ENCODE measurements at regions not wholly inside any gene's neighbourhood (a gene's known extent, or its start where the extent isn't known, plus 50 kb on each side); places are given as distances from the start of the nearest gene placed in this dataset.

- Mint-ChIP-seq H3K9me3 (peaks cover 7% of the 10 kb centered on the region), H3K36me3 (ENCODE audit: insufficient read depth) (no peaks in the 10 kb centered on the region), H3K27me3 (no peaks in the 10 kb centered on the region), H3K27ac (ENCODE audit: low read depth) (no peak overlapping the region), H3K4me1 (peaks cover 12% of the 10 kb centered on the region), H3K4me3 (no peak overlapping the region)
- ATAC-seq (replicated peaks; ENCODE audit: extremely low read depth, poor library complexity, severe bottlenecking) = no peak
- DNase-seq (ENCODE audit: low spot score in 2 of 2) = no peak
Measured at GRCh38 chr11:72497731-72498130, 63.4 kb upstream of the CLPB start.

DNA sequence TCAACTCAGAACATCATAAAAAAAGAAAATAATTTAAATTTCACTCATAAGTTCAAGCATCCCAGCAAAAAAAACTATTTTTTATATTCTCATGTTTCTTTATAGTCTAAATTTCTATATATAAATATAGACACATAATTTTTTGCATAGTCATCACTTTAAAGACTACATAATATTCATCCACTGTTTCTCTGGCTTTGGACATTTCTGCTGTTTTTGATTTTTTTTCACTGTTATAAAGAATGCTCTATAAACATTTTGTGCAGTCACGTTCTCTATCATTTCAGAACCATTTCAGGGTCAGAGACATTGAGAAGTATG is 59.7 kb upstream of the CLPB start:
- no peak for DNase-seq (ENCODE audit: low spot score in 2 of 2)
- Mint-ChIP-seq H3K4me1 (peaks cover 12% of the 10 kb centered on the region), H3K9me3 (no peaks in the 10 kb centered on the region), H3K27ac (ENCODE audit: low read depth) (no peak overlapping the region), H3K27me3 (no peaks in the 10 kb centered on the region), H3K36me3 (ENCODE audit: insufficient read depth) (no peaks in the 10 kb centered on the region), H3K4me3 (no peak overlapping the region)
- no peak for ATAC-seq (replicated peaks; ENCODE audit: extremely low read depth, poor library complexity, severe bottlenecking)

DNA sequence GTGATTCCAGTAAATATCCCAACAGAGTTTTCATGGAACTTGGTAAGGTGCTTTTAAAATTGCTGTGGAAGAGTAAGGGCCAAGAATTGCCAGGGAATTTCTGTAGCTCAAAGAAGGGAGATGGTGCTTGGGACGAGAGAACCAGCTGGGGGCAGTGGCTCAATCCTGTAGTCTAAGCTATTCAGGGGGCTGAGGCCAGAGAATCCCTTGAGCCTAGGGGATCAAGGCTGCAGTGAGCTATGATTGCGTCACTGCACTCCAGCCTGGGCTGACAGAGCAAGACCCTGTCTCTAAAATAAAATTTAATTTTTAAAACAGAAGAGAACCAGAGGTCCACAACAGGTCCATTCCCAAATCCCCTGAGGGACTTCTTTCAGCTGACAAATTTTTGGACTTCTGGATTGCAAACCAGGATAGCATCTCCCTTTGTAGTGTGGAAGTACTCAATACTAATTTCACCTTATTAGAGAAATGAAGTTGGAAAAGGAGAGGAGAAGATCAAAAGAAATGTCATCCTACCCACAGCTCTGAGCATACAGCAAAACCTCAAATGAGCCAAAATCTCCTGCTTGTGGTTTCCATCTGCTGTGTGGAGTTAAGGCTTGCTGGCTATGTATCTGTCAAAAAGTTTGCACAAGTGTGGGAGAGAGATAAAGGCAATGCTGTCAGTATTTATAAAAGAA is 59.2 kb upstream of the CLPB start:
- no peak for ATAC-seq (replicated peaks; ENCODE audit: extremely low read depth, poor library complexity, severe bottlenecking)
- Mint-ChIP-seq H3K27ac (ENCODE audit: low read depth) (no peak overlapping the region), H3K4me1 (peaks cover 12% of the 10 kb centered on the region), H3K9me3 (no peaks in the 10 kb centered on the region), H3K27me3 (no peaks in the 10 kb centered on the region), H3K4me3 (no peak overlapping the region), H3K36me3 (ENCODE audit: insufficient read depth) (no peaks in the 10 kb centered on the region)
- DNase-seq (ENCODE audit: low spot score in 2 of 2) = no peak

DNA sequence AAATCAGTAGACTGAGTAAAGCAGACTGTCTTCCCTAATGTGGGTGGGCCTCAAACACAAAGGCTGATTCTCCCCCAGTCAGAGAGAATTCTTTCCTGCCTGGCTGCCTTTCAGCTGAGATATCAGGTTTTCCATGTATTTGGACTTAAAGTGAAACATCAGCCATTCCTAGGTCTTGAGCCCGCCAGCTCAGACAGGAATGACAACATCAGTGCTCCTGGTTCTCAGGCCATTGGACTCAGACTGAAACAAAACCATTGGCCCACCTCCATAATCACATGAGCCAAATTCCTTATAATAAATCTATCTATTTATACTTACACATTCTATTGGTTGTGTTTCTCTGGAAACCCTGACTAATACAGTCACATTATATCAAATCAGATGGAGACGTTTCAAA is 56.7 kb upstream of the CLPB start:
- Mint-ChIP-seq H3K4me1 (peaks cover 12% of the 10 kb centered on the region), H3K27me3 (no peaks in the 10 kb centered on the region), H3K27ac (ENCODE audit: low read depth) (no peak overlapping the region), H3K4me3 (no peak overlapping the region), H3K36me3 (ENCODE audit: insufficient read depth) (no peaks in the 10 kb centered on the region), H3K9me3 (no peaks in the 10 kb centered on the region)
- no peak for DNase-seq (ENCODE audit: low spot score in 2 of 2)
- no peak for ATAC-seq (replicated peaks; ENCODE audit: extremely low read depth, poor library complexity, severe bottlenecking)

Measured in central memory CD8-positive, alpha-beta T cell (primary cell).